H9 (cell line): ENCODE measurements at regions not wholly inside any gene's neighbourhood (a gene's known extent, or its start where the extent isn't known, plus 50 kb on each side); places are given as distances from the start of the nearest gene placed in this dataset.

Experiments used
- DNase-seq: peaks from one replicate; pipeline ENCODE4 v3.0.0-alpha.2; 2017
- H2AFZ ChIP-seq: one replicate; pipeline ENCODE4 v1.6.1; 2013; ENCODE audit warnings: mild to moderate bottlenecking, low read length, control low read depth, moderate library complexity
- H2AK5ac ChIP-seq: 2 replicates; pipeline ENCODE4 v1.6.1; 2013; ENCODE audit warnings: low read length, control low read depth, mixed read lengths; ENCODE audit not compliant: insufficient read length
- H2BK120ac ChIP-seq: one replicate; pipeline ENCODE4 v1.6.1; 2013; ENCODE audit warnings: low read depth, mild to moderate bottlenecking, low read length, control low read depth, inconsistent platforms; ENCODE audit not compliant: poor library complexity, severe bottlenecking
- H2BK12ac ChIP-seq: 2 replicates; pipeline ENCODE4 v1.6.1; 2013; ENCODE audit warnings: low read length, control low read depth, mixed read lengths, low read depth; ENCODE audit not compliant: insufficient read length
- H2BK15ac ChIP-seq: 2 replicates; pipeline ENCODE4 v1.6.1; 2013; ENCODE audit warnings: low read depth, low read length, control low read depth
- H2BK20ac ChIP-seq: one replicate; pipeline ENCODE4 v1.6.1; 2013; ENCODE audit warnings: low read depth, mild to moderate bottlenecking, low read length, control low read depth, inconsistent platforms; ENCODE audit not compliant: poor library complexity, severe bottlenecking
- H2BK5ac ChIP-seq: 2 replicates; pipeline ENCODE4 v1.6.1; 2013; ENCODE audit warnings: low read length, control low read depth, mixed read lengths; ENCODE audit not compliant: insufficient read length
- H3K14ac ChIP-seq: 2 replicates; pipeline ENCODE4 v1.6.1; 2013; ENCODE audit warnings: low read length, control low read depth; ENCODE audit not compliant: insufficient read depth
- H3K18ac ChIP-seq: 2 replicates; pipeline ENCODE4 v1.6.1; 2013; ENCODE audit warnings: low read depth, mild to moderate bottlenecking, mixed read lengths, low read length, control low read depth; ENCODE audit not compliant: insufficient read length
- H3K23ac ChIP-seq: 2 replicates; pipeline ENCODE4 v1.6.1; 2013; ENCODE audit warnings: low read length, control low read depth, mixed read lengths, low read depth; ENCODE audit not compliant: insufficient read length
- H3K23me2 ChIP-seq: 2 replicates; pipeline ENCODE4 v1.6.1; 2013; ENCODE audit warnings: low read depth, mild to moderate bottlenecking, mixed read lengths, low read length, control low read depth; ENCODE audit not compliant: insufficient read length, poor library complexity, severe bottlenecking
- H3K27ac ChIP-seq: 2 replicates; pipeline ENCODE4 v1.5.1; 2013; ENCODE audit warnings: low read length, control low read depth, mixed read lengths, low read depth; ENCODE audit not compliant: insufficient read length
- H3K27me3 ChIP-seq: 2 replicates; pipeline ENCODE4 v1.6.1; 2013; ENCODE audit warnings: low read length, control low read depth, inconsistent platforms; ENCODE audit not compliant: insufficient read depth
- H3K4ac ChIP-seq: 2 replicates; pipeline ENCODE4 v1.6.1; 2013; ENCODE audit warnings: low read depth, mild to moderate bottlenecking, control low read depth, inconsistent platforms, low read length, moderate library complexity
- H3K4me1 ChIP-seq: 2 replicates; pipeline ENCODE4 v1.6.1; 2013; ENCODE audit warnings: low read length, control low read depth, inconsistent platforms; ENCODE audit not compliant: insufficient read depth
- H3K4me2 ChIP-seq: 2 replicates; pipeline ENCODE4 v1.6.1; 2013; ENCODE audit warnings: low read length, control low read depth, mixed read lengths; ENCODE audit not compliant: insufficient read length, insufficient read depth
- H3K56ac ChIP-seq: 2 replicates; pipeline ENCODE4 v1.6.1; 2013; ENCODE audit warnings: low read depth, mild to moderate bottlenecking, mixed read lengths, low read length, control low read depth; ENCODE audit not compliant: insufficient read length
- H3K79me1 ChIP-seq: 2 replicates; pipeline ENCODE4 v1.6.1; 2013; ENCODE audit warnings: low read depth, mild to moderate bottlenecking, moderate library complexity, low read length, control low read depth, inconsistent platforms; ENCODE audit not compliant: insufficient read depth, poor library complexity, severe bottlenecking
- H3K79me2 ChIP-seq: 2 replicates; pipeline ENCODE4 v1.6.1; 2013; ENCODE audit warnings: low read length, control low read depth, inconsistent platforms; ENCODE audit not compliant: insufficient read depth
- H3K9ac ChIP-seq: 2 replicates; pipeline ENCODE4 v1.6.1; 2013; ENCODE audit warnings: low read length, control low read depth, mixed read lengths; ENCODE audit not compliant: insufficient read length; ENCODE audit errors: extremely low read depth
- H3K9me3 ChIP-seq: one replicate; pipeline ENCODE4 v1.6.1; 2013; ENCODE audit warnings: low read depth, low read length, inconsistent platforms; ENCODE audit not compliant: control insufficient read depth
- H3T11ph ChIP-seq: one replicate; pipeline ENCODE4 v1.6.1; 2013; ENCODE audit warnings: mild to moderate bottlenecking, low read length, control low read depth, inconsistent platforms
- H4K20me1 ChIP-seq: one replicate; pipeline ENCODE4 v1.6.1; 2013; ENCODE audit not compliant: control insufficient read depth, insufficient read length, insufficient read depth
- H4K5ac ChIP-seq: 2 replicates; pipeline ENCODE4 v1.6.1; 2013; ENCODE audit warnings: low read depth, mild to moderate bottlenecking, mixed read lengths, low read length, control low read depth; ENCODE audit not compliant: insufficient read length
- H4K8ac ChIP-seq: replicated peaks from 2 replicates; pipeline ENCODE4 v1.6.1; 2013; ENCODE audit warnings: low read length, control low read depth, mixed read lengths, low read depth; ENCODE audit not compliant: insufficient read length
- H4K91ac ChIP-seq: 2 replicates; pipeline ENCODE4 v1.6.1; 2013; ENCODE audit warnings: low read depth, mild to moderate bottlenecking, moderate library complexity, mixed read lengths, low read length, control low read depth; ENCODE audit not compliant: insufficient read length
- H3K27ac Mint-ChIP-seq, 3 experiments: 2 replicates in 2 of 3; 3 replicates in 1 of 3; pipeline ENCODE4 v1.8.0; 2020 to 2021; ENCODE audit warnings: mixed read lengths in 3 of 3, mild to moderate bottlenecking in 1 of 3, moderate library complexity in 1 of 3
- H3K27me3 Mint-ChIP-seq: 2 replicates; pipeline ENCODE4 v1.8.0; 2021; ENCODE audit warnings: low read depth, mild to moderate bottlenecking, moderate library complexity, mixed read lengths
- H3K36me3 Mint-ChIP-seq, 3 experiments: 2 replicates in 2 of 3; 3 replicates in 1 of 3; pipeline ENCODE4 v1.8.0; 2020 to 2021; ENCODE audit warnings: low read depth in 3 of 3, mixed read lengths in 3 of 3; ENCODE audit not compliant: insufficient read depth in 1 of 3
- H3K4me1 Mint-ChIP-seq, 2 experiments: 2 replicates each; pipeline ENCODE4 v1.8.0; 2020; ENCODE audit warnings: mixed read lengths in 2 of 2
- H3K4me3 Mint-ChIP-seq, 2 experiments: 2 replicates in 1 of 2; 3 replicates in 1 of 2; pipeline ENCODE4 v1.8.0; 2020 to 2021; ENCODE audit warnings: mild to moderate bottlenecking in 2 of 2, mixed read lengths in 2 of 2, moderate library complexity in 1 of 2
- H3K9me3 Mint-ChIP-seq, 2 experiments: 2 replicates in 1 of 2; 3 replicates in 1 of 2; pipeline ENCODE4 v1.8.0; 2020; ENCODE audit warnings: mild to moderate bottlenecking in 2 of 2, mixed read lengths in 2 of 2, moderate library complexity in 1 of 2
- CTCF ChIP-seq: fragments of 200-600 bp; sonication (generic); conservative IDR thresholded peaks from 3 replicates; pipeline ENCODE4 v1.8.0; 2021; ENCODE audit warnings: antibody characterized with exemption, mild to moderate bottlenecking

DNA sequence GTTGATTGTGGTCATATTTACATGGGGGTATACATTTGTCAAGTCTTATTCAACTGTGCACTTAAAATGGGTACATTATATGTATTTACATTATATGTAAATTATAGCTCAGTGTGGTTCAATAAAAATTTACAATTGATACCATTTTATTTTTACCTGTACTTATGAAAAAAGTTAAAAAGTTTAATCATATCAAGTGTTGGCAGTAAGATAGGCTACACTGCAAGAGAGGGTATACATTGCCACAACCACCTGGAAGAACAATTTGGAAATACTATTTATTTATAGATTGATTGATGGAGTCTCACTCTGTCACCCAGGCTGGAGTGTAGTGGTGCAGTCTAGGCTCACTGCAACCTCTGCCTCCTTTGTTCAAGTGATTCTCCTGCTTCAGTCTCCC lies 453.3 kb downstream of the XYLT1 start:
- no peak for DNase-seq
- Mint-ChIP-seq H3K27ac (no peak overlapping the region), H3K36me3 (no peaks in the 10 kb centered on the region), H3K4me1 (no peaks in the 10 kb centered on the region), H3K27me3 (no peaks in the 10 kb centered on the region), H3K9me3 (peaks cover 0 to 2% of the 10 kb centered on the region in 2 experiments; a peak in 1 of 5 replicates), H3K4me3 (no peak overlapping the region)
- Histone ChIP-seq H3T11ph (no peak overlapping the region), H3K27me3 (no peaks in the 10 kb centered on the region), H2AK5ac (no peak overlapping the region), H3K79me2 (no peaks in the 10 kb centered on the region), H2BK12ac (no peak overlapping the region), H4K8ac (no peak overlapping the region), H3K56ac (no peak overlapping the region), H4K91ac (no peak overlapping the region), H3K79me1 (no peaks in the 10 kb centered on the region), H3K9ac (no peak overlapping the region), H3K4me1 (no peaks in the 10 kb centered on the region), H4K5ac (no peak overlapping the region), H3K27ac (no peak overlapping the region), H3K14ac (no peak overlapping the region), H3K9me3 (no peaks in the 10 kb centered on the region), H2AFZ (no peak overlapping the region), H4K20me1 (no peaks in the 10 kb centered on the region), H3K18ac (no peak overlapping the region), H2BK20ac (no peak overlapping the region), H2BK15ac (no peak overlapping the region), H2BK5ac (no peak overlapping the region), H3K4me2 (no peak overlapping the region), H2BK120ac (no peak overlapping the region), H3K23me2 (no peaks in the 10 kb centered on the region), H3K4ac (no peak overlapping the region), H3K23ac (no peak overlapping the region)
- TF ChIP-seq CTCF: no peak
